Vagina (tissue), 2 donors: ENCODE measurements at regions not wholly inside any gene's neighbourhood (a gene's known extent, or its start where the extent isn't known, plus 50 kb on each side); places are given as distances from the start of the nearest gene placed in this dataset.

Experiments
- CTCF ChIP-seq, 3 experiments: fragments of 450-650 bp in 2 of 3; fragments of 200-600 bp in 1 of 3; sonication (generic) in 1 of 3; IDR thresholded peaks; one replicate each; pipeline ENCODE4 v1.5.1; 2017 to 2019; ENCODE audit warnings: antibody characterized with exemption in 3 of 3, mild to moderate bottlenecking in 2 of 3, moderate library complexity in 2 of 3
- POLR2A ChIP-seq, 2 donors: fragments of 450-650 bp; IDR thresholded peaks; one replicate each; pipeline ENCODE4 v1.6.1; 2017; ENCODE audit warnings: antibody characterized with exemption in 2 of 2, mild to moderate bottlenecking in 2 of 2, moderate library complexity in 2 of 2
- POLR2AphosphoS5 ChIP-seq, 2 donors: sonication (generic); formaldehyde crosslinking; IDR thresholded peaks; one replicate each; pipeline ENCODE4 v1.9.0; 2017; ENCODE audit warnings: antibody characterized with exemption in 2 of 2, mild to moderate bottlenecking in 2 of 2, low read depth in 1 of 2; ENCODE audit not compliant: insufficient read depth in 1 of 2

- TF ChIP-seq CTCF (IDR thresholded peaks at IDR 0.05) (no peak), POLR2AphosphoS5 (IDR thresholded peaks at IDR 0.05; ENCODE audit: insufficient read depth in 1 of 2, low read depth in 1 of 2) (no peak), POLR2A (IDR thresholded peaks at IDR 0.05) (no peak)
Observed at GRCh38 chr13:28553971-28554370, 59.0 kb upstream of the FLT1 start.
